ENCODE measurements at regions not wholly inside any gene's neighbourhood (a gene's known extent, or its start where the extent isn't known, plus 50 kb on each side); places are given as distances from the start of the nearest gene placed in this dataset.
"Not testable (repeated sequence)": the region's sequence is repeated elsewhere in the genome, so short reads cannot be mapped to it uniquely, and the experiment has no call there.

- no peak for DNase-seq (ENCODE audit: low spot score)
These were observed 797.6 kb upstream of the TMEM132C start for GRCh38 chr12:127469331-127469730.

DNA sequence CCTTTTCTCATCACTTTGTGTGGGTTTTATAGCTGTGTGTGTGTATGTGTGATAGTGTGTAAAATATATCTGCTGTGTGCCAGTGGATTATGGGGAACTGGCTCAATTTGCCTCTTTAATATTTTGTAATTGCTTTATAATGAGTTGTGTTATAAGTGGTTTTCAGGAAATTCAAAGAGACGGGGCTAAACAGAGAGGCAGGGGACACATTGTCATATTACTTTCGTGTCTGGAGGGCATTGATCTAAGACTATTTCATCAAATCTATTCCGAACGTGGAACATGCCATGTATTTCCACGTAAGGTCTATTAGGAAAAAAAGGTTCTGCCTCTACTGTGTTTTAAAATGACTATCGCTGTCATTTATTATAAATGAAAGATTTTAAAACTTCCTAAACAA lies 793.2 kb upstream of the TMEM132C start:
- DNase-seq (ENCODE audit: low spot score) = no peak

GRCh38 chr12:127479256-127479655 lies 787.7 kb upstream of the TMEM132C start:
- no peak for DNase-seq (ENCODE audit: low spot score)

DNA sequence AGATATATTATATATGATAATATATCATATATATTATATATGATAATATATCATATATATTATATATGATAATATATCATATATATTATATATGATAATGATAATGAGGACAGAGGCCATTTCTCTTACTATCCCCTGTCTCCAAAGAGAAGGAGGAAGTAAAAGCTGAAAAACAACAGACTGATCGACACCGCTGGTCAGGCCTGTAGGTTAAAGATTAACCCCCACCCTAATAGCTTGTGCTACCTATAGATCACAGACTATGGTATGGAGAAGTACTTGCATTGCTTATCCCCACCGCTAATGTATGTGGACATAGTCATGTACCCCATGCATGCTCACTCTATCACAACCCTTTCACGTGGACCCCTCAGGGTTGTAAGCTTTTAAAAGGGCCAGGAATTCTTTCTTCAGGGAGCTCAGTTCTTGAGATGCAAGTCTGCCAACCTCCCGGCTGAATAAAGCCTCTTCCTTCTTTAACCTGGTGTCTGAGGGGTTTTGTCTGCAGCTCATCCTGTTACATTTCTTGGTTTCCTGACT lies 786.1 kb upstream of the TMEM132C start:
- no peak for DNase-seq (ENCODE audit: low spot score)

- no peak for DNase-seq (ENCODE audit: low spot score)
These were observed 784.0 kb upstream of the TMEM132C start for GRCh38 chr12:127482950-127483349.

GRCh38 chr12:127485528-127485927 lies 781.4 kb upstream of the TMEM132C start:
- no peak for DNase-seq (ENCODE audit: low spot score)

GRCh38 chr12:127487031-127487430 lies 779.9 kb upstream of the TMEM132C start:
- no peak for DNase-seq (ENCODE audit: low spot score)

GRCh38 chr12:127489061-127489460 lies 777.9 kb upstream of the TMEM132C start:
- no peak for DNase-seq (ENCODE audit: low spot score)

DNA sequence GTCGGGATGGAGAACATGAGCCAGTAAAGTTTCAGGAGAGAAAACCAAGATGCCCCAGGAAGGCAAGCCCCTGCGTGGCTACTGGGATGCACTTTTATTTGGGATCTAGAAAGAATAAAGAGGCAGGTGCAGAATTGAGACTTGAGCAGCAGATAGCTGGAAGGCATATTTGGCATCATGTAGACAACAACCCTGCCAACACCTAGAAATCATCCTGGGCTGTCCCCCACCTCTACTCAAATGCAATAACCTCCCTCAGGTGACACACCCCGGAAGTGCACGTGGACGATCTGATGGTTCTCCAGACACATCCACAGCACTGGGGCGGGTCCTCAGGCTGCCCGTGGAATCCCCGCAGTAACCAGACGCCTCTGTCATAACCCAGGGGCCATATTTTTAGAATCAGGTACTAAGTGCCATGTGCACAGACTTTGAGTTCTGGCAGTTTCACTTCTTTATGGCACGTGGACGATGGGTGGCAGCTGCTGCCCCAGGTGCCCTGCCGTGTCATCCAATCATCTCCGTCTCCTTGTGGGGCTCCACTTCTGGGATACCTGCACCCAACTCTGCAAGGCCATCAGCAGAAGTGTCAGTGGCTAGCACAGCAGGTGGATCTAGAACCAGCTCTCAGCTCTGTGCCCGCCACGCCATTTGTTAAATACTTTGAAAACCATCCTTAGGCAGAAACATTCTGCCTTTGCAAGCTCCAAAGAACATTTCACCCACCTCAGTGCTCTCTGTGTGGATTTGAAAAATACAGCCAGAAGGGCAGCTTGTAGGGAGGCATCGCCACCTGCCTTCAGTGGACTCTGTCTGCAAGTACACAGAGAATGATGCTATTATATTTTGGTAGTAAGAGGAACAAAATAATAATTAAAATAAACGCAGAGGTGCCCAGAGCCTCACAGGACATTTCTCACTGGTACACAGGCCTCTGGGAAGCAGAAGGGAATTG lies 771.7 kb upstream of the TMEM132C start:
- no peak for DNase-seq (ENCODE audit: low spot score)

DNA sequence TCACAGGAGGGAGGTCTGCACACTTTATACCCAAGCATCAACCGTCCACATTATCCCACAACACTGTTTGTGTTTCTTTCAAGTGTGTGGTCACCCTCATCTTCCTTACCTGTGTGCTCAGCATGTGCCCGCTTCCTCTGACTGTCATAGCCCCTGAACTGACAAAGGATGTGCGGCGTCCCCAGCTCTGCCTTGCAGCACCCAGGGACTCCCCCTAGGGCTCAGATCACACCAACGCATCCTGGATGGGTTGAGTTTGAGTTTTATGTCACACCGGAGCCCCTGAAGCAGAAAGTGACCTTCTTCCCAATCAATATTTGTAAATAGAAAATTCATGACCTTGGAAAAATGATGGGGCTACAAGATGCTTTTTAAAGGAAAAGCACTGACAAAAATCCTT lies 770.7 kb upstream of the TMEM132C start:
- DNase-seq (ENCODE audit: low spot score) = no peak

DNA sequence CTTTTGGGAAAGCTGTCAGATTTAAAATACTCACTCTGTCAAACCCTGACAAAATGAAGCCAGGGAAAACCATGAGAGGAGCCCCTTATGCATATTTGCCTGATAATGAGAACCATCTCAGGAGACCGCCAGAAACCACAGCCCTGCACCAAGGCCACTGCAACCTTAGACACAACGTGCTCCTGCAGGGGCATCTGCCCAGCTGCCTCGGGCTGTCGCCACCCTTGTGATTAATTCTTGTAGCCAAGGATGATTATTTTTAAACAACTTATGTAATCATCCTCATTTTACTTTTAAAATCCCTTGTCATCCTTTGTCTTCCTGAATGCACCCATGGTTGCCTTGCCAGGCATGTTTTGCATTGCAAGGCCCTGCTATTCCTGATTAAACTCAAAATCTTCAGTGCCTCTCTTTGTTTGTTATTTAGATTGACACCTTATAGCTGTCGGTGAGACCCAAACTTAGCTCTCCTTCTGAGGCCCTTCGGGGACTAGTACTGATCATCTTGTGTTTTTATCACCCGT lies 766.4 kb upstream of the TMEM132C start:
- DNase-seq (ENCODE audit: low spot score) = no peak

DNA sequence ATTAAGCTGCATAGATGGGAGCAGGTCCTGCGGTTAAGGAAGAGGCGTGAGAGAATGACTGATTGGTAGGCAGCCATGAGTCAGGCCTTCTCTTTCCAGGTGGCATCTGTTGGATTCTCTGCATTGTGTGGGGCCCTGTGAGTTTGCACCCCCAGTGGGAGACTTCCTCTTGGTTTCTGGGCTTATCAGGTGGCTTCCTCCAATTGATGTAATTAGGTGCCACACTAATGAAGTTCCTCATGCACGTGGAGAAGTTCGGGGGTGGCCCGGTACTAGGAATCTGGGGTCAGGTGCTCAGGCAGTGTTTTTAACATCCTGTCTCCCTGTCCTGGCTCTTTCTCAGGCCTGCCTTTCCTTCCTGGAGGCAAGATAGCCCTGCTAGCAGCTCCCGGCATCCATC lies 765.1 kb upstream of the TMEM132C start:
- DNase-seq (ENCODE audit: low spot score) = no peak

GRCh38 chr12:127503246-127503645 lies 763.7 kb upstream of the TMEM132C start:
- DNase-seq (ENCODE audit: low spot score) = no peak

DNA sequence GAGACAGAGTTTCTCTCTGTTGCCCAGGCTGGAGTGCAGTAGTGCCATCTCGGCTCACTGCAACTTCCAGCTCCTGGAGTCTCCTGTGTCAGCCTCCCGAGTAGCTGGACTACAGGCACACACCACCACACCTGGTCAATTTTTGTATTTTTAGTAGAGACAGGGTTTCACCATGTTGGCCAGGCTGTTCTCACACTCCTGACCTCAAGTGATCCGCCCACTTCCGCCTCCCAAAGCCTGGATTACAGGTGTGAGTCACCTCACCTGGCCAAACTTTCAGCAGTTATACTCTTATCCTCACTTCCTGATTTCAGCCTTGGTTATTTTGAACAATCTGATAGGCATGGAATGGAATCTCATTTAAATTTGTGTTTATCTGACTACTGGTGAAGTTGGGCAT lies 763.0 kb upstream of the TMEM132C start:
- DNase-seq (ENCODE audit: low spot score) = not testable (repeated sequence)

GRCh38 chr12:127504874-127505273 lies 762.1 kb upstream of the TMEM132C start:
- DNase-seq (ENCODE audit: low spot score) = no peak

GRCh38 chr12:127507341-127507740 lies 759.6 kb upstream of the TMEM132C start:
- DNase-seq (ENCODE audit: low spot score) = no peak

- DNase-seq (ENCODE audit: low spot score) = no peak
These were observed 757.7 kb upstream of the TMEM132C start for GRCh38 chr12:127509066-127509778.

DNA sequence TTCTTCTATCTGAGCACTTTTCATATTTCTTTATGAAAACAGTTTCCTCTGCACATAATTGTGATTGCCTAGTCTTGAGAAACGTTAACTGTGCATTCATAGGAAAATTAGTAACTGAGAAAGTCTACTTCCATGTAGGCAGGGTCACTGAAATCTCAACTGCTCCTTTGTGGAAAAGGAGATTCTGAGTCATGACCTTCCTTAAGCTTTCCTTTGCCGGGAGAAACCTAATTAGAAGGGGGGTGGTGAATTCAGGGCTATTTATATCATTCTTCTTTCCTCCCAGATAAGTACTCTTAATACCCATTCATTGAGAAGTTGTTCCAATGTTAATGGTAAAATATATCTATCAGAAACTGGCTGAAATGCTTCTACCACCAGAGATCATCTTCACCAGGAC lies 751.0 kb upstream of the TMEM132C start:
- no peak for DNase-seq (ENCODE audit: low spot score)

DNA sequence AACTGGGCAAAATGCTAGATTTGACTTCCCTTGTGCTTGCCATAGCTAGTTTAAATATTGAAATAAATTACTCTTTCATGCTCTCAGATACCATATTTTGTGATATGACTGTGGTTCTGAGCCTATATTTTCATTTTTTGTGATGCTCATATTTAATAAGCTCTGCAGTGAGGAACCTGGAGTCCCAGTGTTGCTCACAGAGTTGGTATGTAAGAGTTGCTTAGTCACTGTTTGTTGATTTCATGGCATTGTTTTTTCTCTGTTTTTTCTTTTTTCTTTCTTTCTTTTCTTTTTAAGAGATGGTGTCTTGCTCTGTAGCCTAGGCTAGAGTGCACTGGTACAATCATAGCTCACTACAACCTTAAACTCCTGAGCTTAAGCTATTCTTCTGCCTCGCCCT lies 750.5 kb upstream of the TMEM132C start:
- no peak for DNase-seq (ENCODE audit: low spot score)

- DNase-seq (ENCODE audit: low spot score) = no peak
These were observed 747.2 kb upstream of the TMEM132C start for GRCh38 chr12:127519779-127520178.

DNA sequence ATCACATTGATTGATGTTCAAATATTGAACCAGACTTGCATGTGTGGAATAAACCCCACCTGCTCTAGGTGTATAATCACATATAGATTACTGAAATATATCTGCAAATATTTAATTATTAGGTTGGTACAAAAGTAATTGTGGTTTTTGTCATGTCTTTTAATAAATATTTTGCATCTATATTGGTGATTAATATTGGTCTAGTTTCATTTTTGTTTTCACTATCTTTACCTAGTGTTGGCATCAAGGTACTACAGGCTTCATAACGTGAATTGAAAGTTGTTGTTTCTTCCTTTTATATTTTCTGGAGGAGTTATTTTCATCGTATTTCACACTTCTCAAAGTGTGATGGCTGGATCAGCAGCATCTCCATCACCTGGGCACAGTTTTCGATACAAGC lies 740.0 kb upstream of the TMEM132C start:
- DNase-seq (ENCODE audit: low spot score) = no peak

DNA sequence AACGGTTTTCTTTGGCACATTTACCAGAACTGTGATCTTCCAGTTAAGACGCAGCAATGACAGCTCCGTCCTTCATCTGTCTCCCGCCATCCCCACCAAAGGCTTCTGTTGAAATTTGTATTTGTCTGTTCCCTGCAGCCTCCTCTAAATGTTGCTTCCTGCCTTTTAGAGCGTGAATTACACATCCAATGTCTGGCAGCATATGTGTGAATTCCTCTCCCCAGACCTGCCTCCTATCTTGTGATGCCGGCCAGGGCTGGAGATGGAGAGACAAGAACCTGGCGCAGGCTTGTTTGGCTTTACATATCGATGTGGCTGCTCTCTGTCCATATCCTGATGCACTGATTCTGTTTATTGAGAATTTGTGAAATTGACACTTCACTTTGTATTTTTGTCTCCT lies 738.4 kb upstream of the TMEM132C start:
- no peak for DNase-seq (ENCODE audit: low spot score)

DNA sequence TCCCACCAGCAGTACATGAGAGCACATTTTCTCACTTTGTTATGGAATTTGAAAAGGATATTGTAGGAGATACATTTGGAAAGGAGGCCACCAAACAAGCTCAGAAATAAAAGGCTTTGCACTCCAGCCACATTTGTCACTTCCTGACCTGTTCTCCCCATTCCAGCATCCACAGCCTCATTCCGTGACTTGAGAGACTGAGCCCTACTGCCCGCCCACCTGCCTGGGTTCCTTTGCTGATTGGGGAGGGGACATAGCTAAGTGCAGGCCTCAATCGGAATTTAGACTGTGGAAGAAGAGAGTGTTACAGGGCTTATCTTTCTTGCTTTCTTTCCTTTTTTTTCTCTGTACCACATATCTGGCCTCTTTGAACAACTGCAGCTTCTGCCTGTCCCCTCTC lies 735.4 kb upstream of the TMEM132C start:
- no peak for DNase-seq (ENCODE audit: low spot score)
